SK-MEL-5 (cell line): ENCODE measurements at regions not wholly inside any gene's neighbourhood (a gene's known extent, or its start where the extent isn't known, plus 50 kb on each side); places are given as distances from the start of the nearest gene placed in this dataset.

ENCODE experiments used
- DNase-seq: peaks from one replicate; pipeline ENCODE4 v3.0.0-alpha.2; 2016; ENCODE audit warnings: low read depth, low spot score
- in situ Hi-C: cut with HindIII; loops from 2 replicates; pipeline ENCODE4 v1.10.0; 2016; ENCODE audit warnings: low sequenced_read_pairs, high pct_unique_total_duplicates, low pct_unique_long_range_greater_than_20kb

GRCh38 chr17:70454377-70454776 lies 285.0 kb downstream of the KCNJ2 start:
- no peak for DNase-seq
- in situ Hi-C loops: no loop called here

- in situ Hi-C loops: no loop called here
- no peak for DNase-seq
Measured at GRCh38 chr17:70454908-70455307, 285.6 kb downstream of the KCNJ2 start.

- in situ Hi-C loops: no loop called here
Measured at GRCh38 chr17:70464995-70465394, 295.7 kb downstream of the KCNJ2 start.

GRCh38 chr17:70468661-70469060 lies 299.3 kb downstream of the KCNJ2 start:
- DNase-seq: no peak
- in situ Hi-C loops: no loop called here

More at GRCh38 chr17:70464995-70465394, 295.7 kb downstream of the KCNJ2 start:
- DNase-seq: no peak

GRCh38 chr17:70473049-70473448 lies 303.7 kb downstream of the KCNJ2 start:
- in situ Hi-C loops: no loop called here
- DNase-seq: no peak

GRCh38 chr17:70476368-70476767 lies 307.0 kb downstream of the KCNJ2 start:
- no peak for DNase-seq
- in situ Hi-C loops: no loop called here

- in situ Hi-C loops: no loop called here
- no peak for DNase-seq
Measured at GRCh38 chr17:70478902-70479301, 309.6 kb downstream of the KCNJ2 start.

- in situ Hi-C loops: no loop called here
- DNase-seq: no peak
Measured at GRCh38 chr17:70479779-70480178, 310.4 kb downstream of the KCNJ2 start.

- no peak for DNase-seq
- in situ Hi-C loops: no loop called here
Measured at GRCh38 chr17:70483624-70484023, 314.3 kb downstream of the KCNJ2 start.

- no peak for DNase-seq
- in situ Hi-C loops: no loop called here
Measured at GRCh38 chr17:70484050-70484449, 314.7 kb downstream of the KCNJ2 start.

- DNase-seq: no peak
- in situ Hi-C loops: no loop called here
Measured at GRCh38 chr17:70484496-70484895, 315.2 kb downstream of the KCNJ2 start.

GRCh38 chr17:70492368-70492767 lies 323.0 kb downstream of the KCNJ2 start:
- DNase-seq: no peak
- in situ Hi-C loops: no loop called here

GRCh38 chr17:70493277-70493874 lies 324.0 kb downstream of the KCNJ2 start:
- DNase-seq: no peak
- in situ Hi-C loops: no loop called here

GRCh38 chr17:70498631-70499030 lies 329.3 kb downstream of the KCNJ2 start:
- in situ Hi-C loops: no loop called here
- DNase-seq: no peak

- in situ Hi-C loops: no loop called here
- DNase-seq: no peak
Measured at GRCh38 chr17:70499067-70499786, 329.9 kb downstream of the KCNJ2 start.

- in situ Hi-C loops: no loop called here
- no peak for DNase-seq
Measured at GRCh38 chr17:70503449-70503848, 334.1 kb downstream of the KCNJ2 start.

- in situ Hi-C loops: no loop called here
- no peak for DNase-seq
Measured at GRCh38 chr17:70510288-70510687, 341.0 kb downstream of the KCNJ2 start.

- peak; percentile 14 for DNase-seq
- in situ Hi-C loops: no loop called here
Measured at GRCh38 chr17:70517816-70518215, 348.5 kb downstream of the KCNJ2 start.

- no peak for DNase-seq
- in situ Hi-C loops: no loop called here
Measured at GRCh38 chr17:70519300-70519699, 350.0 kb downstream of the KCNJ2 start.
